GM21619 (cell line): ENCODE measurements at regions not wholly inside any gene's neighbourhood (a gene's known extent, or its start where the extent isn't known, plus 50 kb on each side); places are given as distances from the start of the nearest gene placed in this dataset.

Source experiments
- ATAC-seq: cut with Tn5 transposase; IDR thresholded peaks from one replicate; pipeline ENCODE4 v1.9.1; 2021; ENCODE audit not compliant: unreplicated experiment

DNA sequence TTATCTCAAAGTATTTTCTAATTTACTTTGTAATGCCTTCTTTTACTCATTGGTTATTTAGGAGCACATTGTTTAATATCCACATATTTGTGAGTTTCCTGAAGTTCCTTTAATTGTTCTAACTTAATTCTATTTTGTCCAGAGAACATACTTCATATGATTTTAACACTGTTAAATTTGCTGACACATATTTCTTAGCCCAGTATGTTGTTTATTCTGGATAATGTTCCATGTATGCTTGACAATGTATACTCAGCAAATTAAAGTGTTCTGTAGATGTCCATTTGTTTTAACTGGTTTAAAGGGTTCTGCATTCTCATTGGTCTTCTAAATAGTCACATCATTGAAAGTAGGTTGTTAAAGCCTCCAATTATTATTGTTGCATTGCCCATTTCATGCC is 643.7 kb upstream of the NR5A2 start:
- no peak for ATAC-seq

DNA sequence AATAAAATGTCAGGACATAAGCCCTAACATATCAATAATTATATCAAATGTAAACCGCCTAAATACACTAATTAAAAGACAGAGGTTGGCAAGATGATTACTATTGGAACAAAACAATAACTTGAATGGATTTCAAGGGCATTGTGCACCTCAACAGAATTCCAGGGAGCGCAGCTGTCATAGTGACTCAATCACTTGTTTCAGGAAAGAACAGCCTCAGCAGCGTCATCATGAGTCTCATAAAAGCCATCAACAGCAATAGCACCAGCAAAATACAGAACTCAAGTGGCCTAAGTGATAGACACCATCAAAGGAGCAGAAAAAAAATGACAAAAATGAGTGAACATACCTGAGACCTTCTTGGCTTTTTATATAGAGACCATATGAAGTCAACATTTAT is 632.7 kb upstream of the NR5A2 start:
- ATAC-seq: no peak

- ATAC-seq: no peak
Observed at GRCh38 chr1:199396456-199396855, 631.1 kb upstream of the NR5A2 start.

DNA sequence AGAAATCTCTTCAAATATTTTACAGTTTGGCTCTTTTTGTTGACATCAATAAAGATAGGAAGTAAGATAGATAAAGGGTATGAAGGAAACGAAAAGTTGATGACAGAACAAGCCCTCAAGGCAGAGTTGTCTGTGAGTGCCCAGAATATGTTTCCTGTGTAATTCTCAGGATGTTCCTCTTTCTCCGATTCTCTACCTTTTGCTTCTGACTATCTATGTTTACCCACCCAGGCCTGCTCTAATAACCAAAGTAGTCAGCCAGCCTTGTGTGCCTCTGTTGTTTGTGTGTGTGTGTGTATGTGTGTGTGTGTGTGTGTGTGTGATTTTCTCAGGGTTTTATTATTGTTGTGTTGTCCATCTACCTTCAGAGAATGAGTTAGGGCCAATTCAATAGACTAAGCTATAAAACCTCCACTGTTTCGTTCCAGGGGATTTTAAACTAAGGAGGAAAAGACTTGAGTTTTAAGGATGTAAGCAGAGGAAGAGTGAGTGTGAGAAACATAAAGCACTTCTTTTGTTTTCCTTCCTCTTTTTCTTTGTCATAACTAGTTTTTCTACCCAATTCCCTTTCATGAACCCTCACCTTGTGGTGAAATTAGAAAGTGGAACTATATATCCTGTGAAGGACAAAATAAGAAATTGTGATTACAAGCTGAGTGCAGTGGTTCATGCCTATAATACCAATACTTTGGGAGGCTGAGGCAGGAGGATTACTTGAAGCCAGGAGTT is 627.4 kb upstream of the NR5A2 start:
- peak; percentile 84 for ATAC-seq

DNA sequence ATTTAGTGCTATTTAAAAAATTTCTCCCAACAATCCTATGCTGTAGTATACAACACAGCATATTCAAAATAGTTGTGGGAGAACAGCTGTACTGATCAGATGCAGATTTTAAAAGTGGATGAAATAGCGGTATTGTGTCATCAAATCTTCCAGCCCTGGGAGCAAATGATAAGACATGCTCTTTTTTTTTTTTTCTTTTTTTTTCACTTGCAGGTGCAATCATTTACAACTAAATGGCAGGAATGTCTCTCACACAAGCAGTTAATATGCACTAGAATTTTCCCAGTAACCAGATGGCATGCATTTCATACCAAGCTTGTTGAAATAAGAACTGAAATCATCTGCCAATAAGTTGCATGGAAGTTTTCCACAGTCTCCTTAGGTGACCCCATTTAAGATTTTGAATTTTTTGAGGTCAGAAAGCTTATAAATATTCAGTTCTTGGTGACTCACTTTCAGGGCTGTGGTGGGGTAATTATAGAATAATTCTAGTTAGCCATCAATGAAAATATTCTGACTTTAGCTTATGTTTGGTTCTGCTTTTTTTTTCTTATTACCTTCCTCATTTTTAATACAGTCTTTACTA is 623.9 kb upstream of the NR5A2 start:
- ATAC-seq: no peak

DNA sequence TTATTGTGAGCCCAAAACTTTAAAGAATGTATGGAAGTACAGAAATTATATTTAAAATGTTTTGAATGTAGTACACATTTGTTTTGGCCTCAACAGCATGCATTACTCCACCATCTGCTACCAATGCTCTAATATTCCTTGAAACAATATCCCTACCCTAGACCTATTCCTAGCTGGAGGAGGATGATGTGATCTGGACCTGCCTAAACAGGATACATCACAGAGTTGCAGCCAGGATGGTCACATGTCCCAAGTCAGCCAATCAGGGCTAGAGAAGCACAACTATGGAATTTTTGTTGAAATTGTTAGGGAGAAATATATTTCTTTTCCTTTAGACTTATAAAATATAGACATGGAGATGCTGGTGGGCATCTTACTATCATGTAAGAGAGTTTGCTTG is 623.3 kb upstream of the NR5A2 start:
- ATAC-seq: no peak

- ATAC-seq: no peak
Observed at GRCh38 chr1:199404976-199405375, 622.5 kb upstream of the NR5A2 start.

- no peak for ATAC-seq
Observed at GRCh38 chr1:199405634-199406196, 621.8 kb upstream of the NR5A2 start.

DNA sequence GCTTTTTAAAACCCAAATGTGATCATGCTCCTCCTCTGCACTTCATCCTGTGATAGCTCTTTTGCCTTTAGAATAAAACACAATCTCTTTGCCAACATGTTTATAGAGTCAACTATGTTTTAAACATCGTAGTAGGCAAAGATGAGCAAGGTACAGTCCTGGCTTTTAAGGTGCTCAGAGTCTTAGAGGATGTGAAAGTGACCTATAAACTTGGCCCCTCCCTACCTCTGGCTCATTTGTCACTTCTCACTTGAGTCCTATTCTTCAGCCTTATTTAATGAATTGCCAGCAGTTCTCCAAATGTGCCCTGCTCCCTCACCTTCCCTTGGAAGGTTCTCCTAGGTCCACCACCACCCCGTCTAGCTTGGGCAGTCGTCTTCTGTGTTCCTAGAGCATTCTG is 617.0 kb upstream of the NR5A2 start:
- no peak for ATAC-seq

DNA sequence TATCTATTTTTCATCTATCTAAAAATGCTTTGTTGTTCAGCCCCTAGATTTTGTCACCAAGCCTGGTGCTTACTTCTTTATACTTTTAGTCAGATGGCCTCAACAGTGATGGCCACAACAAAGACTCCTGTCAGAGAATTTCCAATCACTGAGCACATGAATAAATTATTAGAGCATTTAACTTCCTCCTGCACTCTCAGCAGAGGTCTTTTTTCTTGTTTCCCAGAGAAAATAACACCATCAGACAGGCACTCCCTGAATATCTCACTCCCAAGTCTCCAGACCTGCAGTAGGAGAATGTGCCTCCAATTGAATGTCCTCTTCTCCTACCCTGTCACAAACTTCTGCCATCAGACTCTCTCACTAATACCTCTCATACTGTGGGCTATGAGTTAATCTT is 616.0 kb upstream of the NR5A2 start:
- no peak for ATAC-seq

DNA sequence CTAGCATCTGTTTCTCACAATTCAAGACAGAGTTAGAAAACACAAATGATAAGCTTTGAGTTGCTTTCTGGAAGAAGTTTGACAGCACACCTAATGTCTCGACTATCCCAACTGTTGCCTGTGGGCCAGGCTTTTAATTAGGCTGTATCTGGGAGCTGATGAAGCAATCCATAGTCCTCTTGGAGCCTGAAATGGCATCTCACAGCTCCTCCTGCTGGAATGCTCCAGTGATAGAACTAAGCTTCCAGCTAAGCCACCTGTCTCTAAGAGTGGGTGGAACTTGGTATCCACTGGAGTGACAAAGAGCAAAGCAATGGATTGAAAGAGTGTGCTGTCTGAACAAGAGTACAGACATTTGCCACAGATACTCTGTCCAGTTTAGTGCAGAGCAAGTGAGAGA is 605.3 kb upstream of the NR5A2 start:
- ATAC-seq: no peak

DNA sequence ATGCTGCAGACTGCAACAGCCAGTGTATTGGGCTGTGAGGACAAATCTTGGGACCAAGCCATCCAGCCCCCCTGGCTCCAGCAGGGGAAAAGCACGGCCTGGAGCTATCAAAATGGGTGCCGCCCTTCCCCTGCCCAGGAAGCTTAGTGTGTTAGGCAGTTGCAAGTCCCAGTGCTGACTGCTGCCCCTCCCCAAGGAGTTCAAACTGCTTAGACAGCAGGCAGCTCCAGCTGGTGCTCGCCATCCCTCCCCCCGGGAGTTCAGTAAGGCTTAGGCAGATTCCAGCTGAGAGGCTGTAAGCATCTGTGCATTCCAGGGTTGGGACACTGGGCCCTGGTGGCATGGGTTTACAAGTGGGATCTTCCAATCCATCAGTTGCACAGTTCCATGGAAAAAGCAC is 579.6 kb upstream of the NR5A2 start:
- ATAC-seq: no peak

DNA sequence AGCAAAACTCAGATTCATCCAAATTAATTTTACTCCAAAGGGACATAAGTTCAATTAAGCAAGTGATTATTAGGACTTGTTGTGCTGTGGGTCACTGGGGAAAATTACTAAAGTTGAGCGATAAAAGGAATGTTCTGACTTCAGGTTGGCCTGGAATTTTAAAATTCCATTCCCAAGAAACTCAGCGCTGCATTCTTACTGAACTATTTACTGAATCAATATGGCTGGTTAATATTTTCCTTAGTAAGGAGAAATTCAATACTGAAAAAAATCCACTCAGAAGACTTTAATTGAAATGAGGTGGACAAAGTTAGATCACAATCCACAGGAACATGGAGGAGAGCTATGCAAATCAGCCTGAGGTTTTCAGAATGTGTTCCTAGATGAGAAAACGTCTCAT is 578.9 kb upstream of the NR5A2 start:
- ATAC-seq: no peak

DNA sequence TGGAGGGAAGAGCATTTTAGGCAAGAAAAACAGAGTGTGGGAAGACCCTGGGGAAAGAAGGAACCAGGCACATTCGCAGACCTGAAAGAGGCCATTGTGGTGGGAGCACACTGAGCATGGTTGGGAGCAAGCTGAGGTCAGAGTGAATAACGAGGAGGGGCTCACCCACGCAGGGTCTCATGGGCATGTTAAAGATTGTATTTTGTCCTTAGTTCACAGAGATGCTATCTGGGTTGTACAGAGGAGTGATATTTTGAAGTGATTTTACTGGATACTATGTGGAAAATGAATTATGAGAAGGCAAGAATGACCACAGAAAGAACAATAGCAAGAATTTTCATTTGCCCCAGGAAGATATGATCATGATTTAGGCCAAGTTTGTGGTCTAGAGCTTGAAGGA is 578.3 kb upstream of the NR5A2 start:
- no peak for ATAC-seq

- ATAC-seq: no peak
Observed at GRCh38 chr1:199449681-199450080, 577.8 kb upstream of the NR5A2 start.

DNA sequence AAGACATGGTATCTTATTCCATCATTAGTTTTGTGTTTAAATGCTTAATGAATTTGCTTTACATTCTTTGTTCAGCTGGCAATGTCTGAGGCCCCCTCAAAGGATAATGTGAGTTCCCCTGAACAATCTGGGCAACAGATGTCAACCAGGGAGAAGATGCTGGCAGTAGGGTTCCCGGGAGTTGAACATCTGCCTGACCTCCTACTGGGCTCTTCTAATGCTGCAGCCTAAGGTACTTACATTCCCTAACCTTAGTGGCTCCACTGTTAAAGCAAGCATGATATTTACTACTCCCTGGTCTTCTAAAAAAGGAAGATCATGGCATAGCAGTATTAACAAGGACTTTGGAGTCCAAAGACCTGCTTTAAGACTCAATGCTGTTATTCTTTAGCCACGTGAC is 574.9 kb upstream of the NR5A2 start:
- ATAC-seq: no peak

GRCh38 chr1:199453723-199454122 is 573.8 kb upstream of the NR5A2 start:
- no peak for ATAC-seq

DNA sequence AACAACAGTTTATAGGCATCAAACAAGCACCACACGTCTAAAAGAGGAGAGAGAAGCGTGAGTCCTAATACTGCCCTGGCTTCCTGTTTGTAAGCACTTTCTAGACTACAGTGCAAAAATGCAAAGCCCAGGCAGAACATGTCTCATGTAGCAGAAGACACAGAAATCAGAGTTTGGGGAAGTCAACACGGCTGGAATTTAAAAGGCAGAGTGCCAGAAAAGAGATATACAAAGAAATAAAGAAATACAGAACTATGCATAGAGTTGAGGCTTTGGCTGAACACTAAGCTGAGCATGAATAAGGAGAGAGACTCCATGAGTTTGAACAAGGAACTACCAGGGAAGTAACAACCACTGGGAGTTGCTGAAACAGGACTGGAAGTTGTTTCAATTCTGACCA is 566.6 kb upstream of the NR5A2 start:
- ATAC-seq: no peak

DNA sequence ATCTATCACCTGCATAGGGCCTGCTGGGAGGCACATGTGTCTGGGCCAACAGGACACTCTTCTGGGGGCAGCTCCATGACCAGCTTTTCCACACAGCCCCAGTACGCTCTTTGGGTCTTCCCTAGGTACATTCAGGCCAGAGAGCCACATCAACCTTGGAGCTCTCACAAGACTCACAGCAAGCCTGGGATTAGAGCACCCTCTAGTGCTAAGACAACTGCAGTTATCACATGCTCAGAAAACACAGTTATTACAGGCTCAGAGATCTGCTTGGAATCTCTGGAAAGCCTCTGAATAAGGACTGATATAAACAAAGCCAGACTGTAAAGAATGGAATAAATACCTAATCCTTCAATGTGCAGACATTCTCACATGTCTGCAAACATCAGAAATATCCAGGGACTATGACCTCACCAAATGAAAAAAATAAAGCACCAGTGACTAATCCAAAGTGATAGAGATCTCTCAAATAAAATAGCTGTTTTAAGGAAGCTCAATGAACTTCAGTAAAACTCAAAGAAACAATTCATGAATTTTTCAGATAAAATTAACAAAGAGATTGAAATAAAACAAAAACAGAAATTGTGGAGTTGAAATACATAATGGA is 563.9 kb upstream of the NR5A2 start:
- ATAC-seq: peak; percentile 75

DNA sequence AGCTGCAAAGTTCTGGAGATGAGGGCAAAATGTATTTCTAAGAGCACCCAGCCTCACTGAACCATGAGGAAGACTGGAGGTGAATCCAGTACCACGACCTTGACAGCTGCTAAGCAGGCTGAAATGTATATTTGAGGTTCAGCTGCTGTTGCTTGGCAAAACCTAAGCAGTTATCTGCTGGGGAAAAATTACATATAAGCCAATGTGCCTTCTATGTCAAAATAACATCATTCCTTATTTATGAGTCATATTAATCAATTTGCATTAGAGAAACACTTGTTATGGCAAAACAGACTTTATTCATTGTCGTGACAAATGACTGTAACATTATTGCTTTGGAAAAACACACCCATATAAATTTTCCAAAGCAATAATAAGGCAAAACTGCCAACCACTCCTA is 560.5 kb upstream of the NR5A2 start:
- ATAC-seq: no peak

GRCh38 chr1:199472018-199472417 is 555.5 kb upstream of the NR5A2 start:
- ATAC-seq: no peak

- ATAC-seq: no peak
Observed at GRCh38 chr1:199472978-199473377, 554.5 kb upstream of the NR5A2 start.
